Hepatocyte (in vitro differentiated cells): ENCODE measurements at regions not wholly inside any gene's neighbourhood (a gene's known extent, or its start where the extent isn't known, plus 50 kb on each side); places are given as distances from the start of the nearest gene placed in this dataset.
A peak's percentile ranks its signal among the peaks of the same experiment; 100 is the strongest.

Source experiments
- DNase-seq: peaks from one replicate; pipeline ENCODE4 v3.0.0-alpha.2; 2016; ENCODE audit warnings: low spot score
- H2AFZ ChIP-seq: fragments of 200-600 bp; sonication (generic); 2 replicates; pipeline ENCODE4 v1.6.0; 2016; ENCODE audit warnings: antibody characterized with exemption, mild to moderate bottlenecking
- H3K27ac ChIP-seq: fragments of 200-600 bp; sonication (generic); 2 replicates; pipeline ENCODE4 v1.5.1; 2016; ENCODE audit warnings: mild to moderate bottlenecking
- H3K27me3 ChIP-seq: fragments of 200-600 bp; sonication (generic); 2 replicates; pipeline ENCODE4 v1.6.1; 2016
- H3K36me3 ChIP-seq: fragments of 200-600 bp; sonication (generic); replicated peaks from 2 replicates; pipeline ENCODE4 v1.5.1; 2016; ENCODE audit warnings: low read depth; ENCODE audit not compliant: insufficient read depth
- H3K4me1 ChIP-seq: fragments of 200-600 bp; sonication (generic); 2 replicates; pipeline ENCODE4 v1.5.1; 2016; ENCODE audit warnings: mild to moderate bottlenecking, moderate library complexity; ENCODE audit not compliant: insufficient read depth
- H3K4me2 ChIP-seq: fragments of 200-600 bp; sonication (generic); 2 replicates; pipeline ENCODE4 v1.6.0; 2016
- H3K4me3 ChIP-seq: fragments of 200-600 bp; sonication (generic); 2 replicates; pipeline ENCODE4 v1.5.1; 2016; ENCODE audit warnings: mild to moderate bottlenecking
- H3K79me2 ChIP-seq: fragments of 200-600 bp; sonication (generic); 2 replicates; pipeline ENCODE4 v1.6.0; 2017; ENCODE audit warnings: mild to moderate bottlenecking
- H3K9me2 ChIP-seq: fragments of 200-600 bp; sonication (generic); replicated peaks from 2 replicates; pipeline ENCODE4 v1.6.0; 2017; ENCODE audit warnings: mild to moderate bottlenecking; ENCODE audit not compliant: insufficient read depth
- H3K9me3 ChIP-seq: fragments of 200-600 bp; sonication (generic); 2 replicates; pipeline ENCODE4 v1.5.1; 2016; ENCODE audit warnings: low read depth, mild to moderate bottlenecking
- H4K20me1 ChIP-seq: fragments of 200-600 bp; sonication (generic); 2 replicates; pipeline ENCODE4 v1.6.0; 2016; ENCODE audit warnings: mild to moderate bottlenecking; ENCODE audit not compliant: insufficient read depth, poor library complexity, severe bottlenecking
- CTCF ChIP-seq: fragments of 200-600 bp; sonication (generic); IDR thresholded peaks from 2 replicates; pipeline ENCODE4 v1.5.1; 2016; ENCODE audit warnings: antibody characterized with exemption, mild to moderate bottlenecking; ENCODE audit not compliant: poor library complexity
- EZH2 ChIP-seq: fragments of 200-600 bp; sonication (generic); IDR thresholded peaks from 2 replicates; pipeline ENCODE4 v1.6.1; 2016; ENCODE audit warnings: antibody characterized with exemption, mild to moderate bottlenecking, borderline replicate concordance
- EZH2phosphoT487 ChIP-seq: fragments of 200-600 bp; sonication (generic); IDR thresholded peaks from one replicate; pipeline ENCODE4 v1.6.1; 2018; ENCODE audit warnings: antibody characterized with exemption, mild to moderate bottlenecking, low read depth, moderate library complexity; ENCODE audit not compliant: unreplicated experiment, severe bottlenecking
- WGBS: methylation state at CpG from one replicate; pipeline ENCODE4 v1.1.6; 2016; ENCODE audit warnings: low lambda C conversion rate; ENCODE audit errors: missing lambda C conversion rate; 5-methylcytosine and 5-hydroxymethylcytosine counted together

GRCh38 chr6:160804639-160805038 is 102.6 kb downstream of the PLG start:
- H3K27ac ChIP-seq, result no peak overlapping the region
- no peak overlapping the region for H3K4me3 ChIP-seq
- DNase-seq, result no peak
- H3K9me2 ChIP-seq, result no peaks in the 10 kb centered on the region
- H3K4me2 ChIP-seq, result no peak overlapping the region
- no peaks in the 10 kb centered on the region for H3K9me3 ChIP-seq
- no peaks in the 10 kb centered on the region for H3K4me1 ChIP-seq
- TF ChIP-seq CTCF (no peak), EZH2phosphoT487 (no peak), EZH2 (no peak)
- no peaks in the 10 kb centered on the region for H3K36me3 ChIP-seq
- no peaks in the 10 kb centered on the region for H3K27me3 ChIP-seq
- H4K20me1 ChIP-seq, result no peaks in the 10 kb centered on the region
- no peak overlapping the region for H2AFZ ChIP-seq
- WGBS, result 80% methylated on average over 4 of the region's 4 CpGs
- no peaks in the 10 kb centered on the region for H3K79me2 ChIP-seq

GRCh38 chr6:160808263-160808662 is 106.2 kb downstream of the PLG start:
- H3K4me3 ChIP-seq, result no peak overlapping the region
- H3K9me3 ChIP-seq, result no peaks in the 10 kb centered on the region
- no peaks in the 10 kb centered on the region for H3K79me2 ChIP-seq
- peaks cover 8% of the 10 kb centered on the region for H3K4me1 ChIP-seq
- H3K9me2 ChIP-seq, result no peaks in the 10 kb centered on the region
- no peak for TF ChIP-seq EZH2phosphoT487
- no peak for TF ChIP-seq EZH2
- TF ChIP-seq CTCF, result no peak
- H2AFZ ChIP-seq, result no peak overlapping the region
- WGBS, result 44% methylated on average over 2 of the region's 2 CpGs
- H3K4me2 ChIP-seq, result no peak overlapping the region
- H3K27ac ChIP-seq, result no peak overlapping the region
- no peaks in the 10 kb centered on the region for H3K36me3 ChIP-seq
- no peaks in the 10 kb centered on the region for H3K27me3 ChIP-seq
- DNase-seq, result no peak
- H4K20me1 ChIP-seq, result no peaks in the 10 kb centered on the region

- H3K4me3 ChIP-seq, result no peak overlapping the region
- no peaks in the 10 kb centered on the region for H3K36me3 ChIP-seq
- H2AFZ ChIP-seq, result no peak overlapping the region
- no peaks in the 10 kb centered on the region for H3K9me3 ChIP-seq
- no peaks in the 10 kb centered on the region for H3K9me2 ChIP-seq
- no peaks in the 10 kb centered on the region for H4K20me1 ChIP-seq
- DNase-seq, result peak; percentile 31
- WGBS, result 43% methylated on average over 3 of the region's 3 CpGs
- H3K4me1 ChIP-seq, result peaks cover 8% of the 10 kb centered on the region
- no peaks in the 10 kb centered on the region for H3K27me3 ChIP-seq
- no peaks in the 10 kb centered on the region for H3K79me2 ChIP-seq
- peak overlapping the region; percentile 19 for H3K4me2 ChIP-seq
- no peak overlapping the region for H3K27ac ChIP-seq
- peak; percentile 65 for TF ChIP-seq EZH2phosphoT487
- TF ChIP-seq CTCF, result no peak
Observed at GRCh38 chr6:160810238-160810637, 108.2 kb downstream of the PLG start.

- Histone ChIP-seq H3K4me3 (no peak overlapping the region), H3K9me3 (no peaks in the 10 kb centered on the region), H3K4me1 (peaks cover 8% of the 10 kb centered on the region), H3K79me2 (no peaks in the 10 kb centered on the region), H3K36me3 (no peaks in the 10 kb centered on the region), H3K27me3 (no peaks in the 10 kb centered on the region), H2AFZ (no peak overlapping the region), H3K4me2 (no peak overlapping the region), H3K27ac (no peak overlapping the region), H3K9me2 (no peaks in the 10 kb centered on the region), H4K20me1 (no peaks in the 10 kb centered on the region)
- no peak for DNase-seq
- 95% methylated on average over 2 of the region's 2 CpGs for WGBS
- no peak for TF ChIP-seq EZH2phosphoT487
- no peak for TF ChIP-seq EZH2
- TF ChIP-seq CTCF, result no peak
Observed at GRCh38 chr6:160812097-160812496, 110.1 kb downstream of the PLG start.
